ENCODE measurements at regions not wholly inside any gene's neighbourhood (a gene's known extent, or its start where the extent isn't known, plus 50 kb on each side); places are given as distances from the start of the nearest gene placed in this dataset.

DNA sequence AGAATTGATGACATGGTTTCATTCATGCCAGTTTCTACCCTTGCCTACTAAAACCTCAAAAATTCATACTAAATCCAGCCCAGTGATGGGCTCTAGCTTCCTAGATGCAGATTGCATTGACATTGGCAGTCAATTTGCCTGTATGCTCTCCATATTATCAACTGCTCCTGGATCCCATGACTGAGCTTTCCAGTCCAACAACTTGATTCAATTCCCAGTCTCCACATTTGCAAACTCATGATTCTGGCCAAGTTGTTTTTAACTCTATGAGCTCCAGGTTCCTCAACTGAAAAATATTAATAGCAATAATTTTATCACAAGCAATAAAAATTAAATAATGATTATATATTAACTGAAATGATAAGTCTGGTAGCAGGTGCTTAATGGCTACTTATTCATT is 51.0 kb upstream of the DSC1 start:
- Histone ChIP-seq H3K4me3 (no peak overlapping the region), H3K9me3 (replicated peaks) (no peaks in the 10 kb centered on the region), H3K27me3 (replicated peaks) (no peaks in the 10 kb centered on the region), H3K36me3 (no peaks in the 10 kb centered on the region), H3K27ac (no peak overlapping the region), H3K4me1 (replicated peaks) (no peaks in the 10 kb centered on the region)
- DNase-seq (ENCODE audit: low read depth in 1 of 2, low spot score in 2 of 2): no peak

DNA sequence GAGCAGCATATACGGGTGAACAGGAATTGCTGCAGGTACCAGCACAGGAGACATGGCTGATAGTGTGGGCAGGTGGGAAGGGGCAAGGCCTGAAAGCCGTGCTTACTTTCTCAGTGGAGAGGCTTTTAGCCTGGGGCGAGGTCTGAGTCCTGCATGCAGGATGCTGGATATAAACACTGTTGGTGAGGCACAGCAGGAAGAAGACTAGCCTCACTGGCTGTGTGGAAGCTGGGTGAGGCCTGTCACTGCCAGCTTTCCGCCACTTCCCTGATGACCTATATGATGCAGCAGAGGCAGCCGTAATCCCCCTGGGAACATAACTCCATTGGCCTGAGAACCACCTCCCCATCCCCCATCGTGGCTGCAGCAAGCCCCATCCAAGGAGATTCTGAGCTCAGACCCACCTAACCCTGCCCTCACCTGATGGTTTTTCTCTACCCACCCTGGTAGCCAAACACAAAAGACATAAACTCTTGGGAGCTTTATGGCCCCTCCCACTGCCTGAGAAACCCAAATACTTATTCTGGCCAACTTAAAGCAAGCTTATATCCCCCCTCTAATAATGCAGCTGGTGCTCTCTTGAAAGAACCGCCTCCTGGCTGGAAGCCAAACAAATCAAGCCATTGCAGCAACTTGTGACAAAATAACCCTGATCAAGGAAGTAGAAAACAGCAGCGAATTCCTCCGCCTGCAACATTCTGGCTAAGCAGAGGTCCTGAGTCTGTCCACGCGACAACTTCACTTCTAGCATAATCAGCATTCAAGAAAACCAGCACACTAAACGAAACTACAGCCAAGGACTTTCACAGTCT is 54.6 kb upstream of the DSC1 start:
- no peak for DNase-seq (ENCODE audit: low read depth in 1 of 2, low spot score in 2 of 2)

DNA sequence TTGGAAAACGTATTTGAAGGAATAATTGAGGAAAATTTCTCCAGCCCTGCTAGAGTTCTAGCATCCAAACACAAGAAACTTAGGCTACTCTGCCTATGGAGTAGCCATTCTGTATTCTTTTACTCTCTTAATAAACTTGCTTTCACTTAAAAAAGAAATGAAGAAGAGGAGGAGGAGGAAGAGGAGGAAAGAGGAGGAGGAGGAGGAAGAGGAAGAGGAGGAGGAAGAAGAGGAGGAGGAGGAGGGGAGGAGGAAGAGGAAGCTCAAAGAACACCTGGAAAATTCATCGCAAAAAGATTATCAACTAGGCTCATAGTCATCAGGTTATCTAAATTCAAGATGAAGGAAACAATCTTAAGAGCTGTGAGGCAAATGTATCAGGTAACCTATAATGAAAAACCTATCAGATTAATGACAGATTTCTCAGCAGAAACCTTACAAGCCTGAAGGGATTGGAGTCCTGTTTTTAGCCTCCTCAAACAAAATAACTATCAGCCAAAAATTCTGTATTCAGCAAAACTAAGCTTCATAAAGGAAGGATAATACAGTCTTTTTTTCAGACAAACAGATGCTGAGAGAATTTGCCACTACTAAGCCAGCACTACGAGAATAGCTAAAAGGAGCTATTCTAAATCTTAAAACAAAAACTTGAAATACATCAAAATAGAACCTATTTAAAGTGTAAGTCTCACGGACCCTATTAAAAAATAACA is 56.2 kb upstream of the DSC1 start:
- H3K4me1 ChIP-seq (replicated peaks): no peaks in the 10 kb centered on the region
- no peak for DNase-seq (ENCODE audit: low read depth in 1 of 2, low spot score in 2 of 2)
- H3K27me3 ChIP-seq (replicated peaks): no peaks in the 10 kb centered on the region
- H3K4me3 ChIP-seq: no peak overlapping the region
- H3K27ac ChIP-seq: no peak overlapping the region
- no peaks in the 10 kb centered on the region for H3K9me3 ChIP-seq (replicated peaks)
- H3K36me3 ChIP-seq: no peaks in the 10 kb centered on the region

More for the DNA sequence above, 54.6 kb upstream of the DSC1 start:
- Histone ChIP-seq H3K9me3 (replicated peaks) (no peaks in the 10 kb centered on the region), H3K27ac (no peak overlapping the region), H3K36me3 (no peaks in the 10 kb centered on the region), H3K4me3 (no peak overlapping the region), H3K4me1 (replicated peaks) (no peaks in the 10 kb centered on the region), H3K27me3 (replicated peaks) (no peaks in the 10 kb centered on the region)

DNA sequence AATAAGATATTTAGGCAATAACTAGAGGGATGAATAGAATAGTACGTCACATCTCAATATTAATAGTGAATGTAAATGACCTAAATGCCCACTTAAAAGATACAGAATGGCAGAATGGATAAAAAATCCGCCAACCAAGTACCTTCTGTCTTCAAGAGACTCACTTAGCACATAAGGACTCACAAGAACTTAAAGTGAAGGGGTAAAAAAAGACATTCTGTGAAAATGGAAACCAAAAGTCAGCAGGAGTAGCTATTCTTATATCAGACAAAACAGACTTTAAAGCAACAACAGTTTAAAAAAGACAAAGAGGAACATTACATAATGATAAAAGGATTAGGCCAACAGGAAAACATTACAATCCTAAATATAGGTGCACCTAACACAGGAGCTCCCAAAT is 56.7 kb upstream of the DSC1 start:
- no peaks in the 10 kb centered on the region for H3K4me1 ChIP-seq (replicated peaks)
- no peaks in the 10 kb centered on the region for H3K36me3 ChIP-seq
- no peak for DNase-seq (ENCODE audit: low read depth in 1 of 2, low spot score in 2 of 2)
- no peak overlapping the region for H3K27ac ChIP-seq
- H3K27me3 ChIP-seq (replicated peaks): no peaks in the 10 kb centered on the region
- no peak overlapping the region for H3K4me3 ChIP-seq
- no peaks in the 10 kb centered on the region for H3K9me3 ChIP-seq (replicated peaks)

DNA sequence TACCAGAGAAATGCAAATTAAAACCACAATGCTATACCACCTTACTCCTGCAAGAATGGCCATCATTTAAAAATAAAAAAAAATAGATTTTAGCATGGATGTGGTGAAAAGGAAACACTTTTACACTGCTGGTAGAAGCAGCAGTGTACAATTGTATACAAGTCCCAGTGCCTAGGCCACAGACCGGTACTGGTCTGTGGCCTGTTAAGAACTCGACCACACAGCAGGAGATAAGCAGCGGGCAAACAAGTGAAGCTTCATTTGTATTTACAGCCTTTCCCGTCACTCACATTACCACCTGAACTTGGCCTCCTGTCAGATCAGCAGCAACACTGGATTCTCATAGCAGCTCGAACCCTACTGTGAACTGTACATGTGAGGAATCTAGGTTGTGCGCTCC is 60.7 kb upstream of the DSC1 start:
- Histone ChIP-seq H3K4me1 (replicated peaks) (peaks cover 13% of the 10 kb centered on the region), H3K27ac (no peak overlapping the region), H3K9me3 (replicated peaks) (no peaks in the 10 kb centered on the region), H3K27me3 (replicated peaks) (no peaks in the 10 kb centered on the region), H3K36me3 (no peaks in the 10 kb centered on the region), H3K4me3 (no peak overlapping the region)
- DNase-seq (ENCODE audit: low read depth in 1 of 2, low spot score in 2 of 2): no peak

DNA sequence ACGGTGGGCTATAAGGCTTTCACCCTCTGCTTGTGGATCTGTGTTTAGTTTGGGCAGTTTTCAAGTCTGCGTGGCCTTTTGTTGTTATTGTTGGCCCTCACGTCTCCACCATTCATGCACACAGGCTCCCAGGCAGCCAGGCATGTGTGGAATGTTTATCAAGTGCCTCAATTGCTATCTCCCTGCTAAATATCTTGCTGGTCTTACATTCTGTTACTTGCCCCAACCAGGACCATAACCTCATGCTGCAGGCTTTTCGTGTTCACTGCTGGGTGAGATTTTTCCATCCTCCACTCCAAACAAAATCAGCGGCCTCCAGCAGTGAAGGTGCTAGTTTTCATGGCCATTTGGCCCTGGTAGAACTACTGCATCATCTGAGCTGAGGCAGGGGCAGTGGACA is 63.0 kb upstream of the DSC1 start:
- Histone ChIP-seq H3K4me1 (replicated peaks) (peaks cover 13% of the 10 kb centered on the region), H3K36me3 (no peaks in the 10 kb centered on the region), H3K27ac (peak overlapping the region; percentile 35; the same call in 1 of the 2 replicates), H3K4me3 (no peak overlapping the region), H3K27me3 (replicated peaks) (no peaks in the 10 kb centered on the region), H3K9me3 (replicated peaks) (no peaks in the 10 kb centered on the region)
- peak; percentile 65 to 72 for DNase-seq (ENCODE audit: low read depth in 1 of 2, low spot score in 2 of 2)

DNA sequence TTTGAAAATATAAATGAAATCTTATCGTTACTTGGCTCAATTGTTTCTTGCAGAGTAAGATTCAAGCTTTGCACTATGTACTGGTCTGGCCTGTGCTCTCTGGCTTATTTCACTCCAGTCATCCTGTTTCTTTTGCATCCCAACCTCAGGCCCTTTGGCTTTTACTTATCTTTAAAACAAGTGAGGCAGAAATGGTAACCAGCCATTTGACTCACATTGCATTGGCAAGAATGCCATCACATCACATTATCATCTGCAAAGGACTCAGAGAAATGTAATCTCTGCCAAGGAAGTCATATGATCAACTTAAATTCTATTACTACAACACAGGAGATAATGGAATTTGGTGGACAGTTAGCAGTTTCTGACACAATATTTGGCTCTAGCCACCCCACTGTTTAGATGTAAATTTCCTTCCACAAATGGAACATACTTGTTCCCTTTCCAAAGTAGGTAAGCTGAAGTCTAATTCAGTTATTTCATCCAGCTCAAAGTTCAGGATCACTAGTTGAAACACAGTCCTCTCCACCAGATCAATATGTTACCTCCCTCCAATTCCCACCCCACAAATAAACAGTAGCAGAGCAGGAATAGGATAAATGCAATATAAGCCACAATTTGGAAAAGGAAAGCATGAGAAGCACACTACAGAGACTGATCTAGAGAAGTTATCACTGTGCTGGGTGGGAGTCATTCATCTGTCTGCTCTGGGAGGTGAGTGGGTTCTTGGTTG is 65.0 kb upstream of the DSC1 start:
- Histone ChIP-seq H3K9me3 (replicated peaks) (no peaks in the 10 kb centered on the region), H3K27me3 (replicated peaks) (no peaks in the 10 kb centered on the region), H3K4me3 (no peak overlapping the region), H3K27ac (no peak overlapping the region), H3K36me3 (no peaks in the 10 kb centered on the region), H3K4me1 (replicated peaks) (peaks cover 13% of the 10 kb centered on the region)
- no peak for DNase-seq (ENCODE audit: low read depth in 1 of 2, low spot score in 2 of 2)

DNA sequence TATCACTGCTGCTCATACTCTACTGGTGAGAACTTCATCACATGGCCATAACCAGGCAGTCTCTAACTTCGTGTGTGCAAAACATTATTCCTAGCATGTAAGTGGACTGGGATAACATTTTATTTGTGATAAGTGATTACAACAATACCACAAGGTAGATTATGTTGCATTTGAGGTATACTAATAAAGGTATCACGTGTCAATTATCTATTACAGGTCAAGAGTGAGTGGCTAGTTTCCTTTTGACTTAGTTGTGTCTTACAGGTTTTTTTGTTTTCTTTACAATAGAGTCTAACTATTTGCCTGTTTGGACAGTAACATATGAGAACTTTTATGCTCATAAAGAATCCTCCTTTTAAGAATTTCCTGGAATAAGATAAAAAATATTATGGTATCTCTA is 67.2 kb upstream of the DSC1 start:
- H3K4me1 ChIP-seq (replicated peaks): peaks cover 13% of the 10 kb centered on the region
- H3K4me3 ChIP-seq: no peak overlapping the region
- DNase-seq (ENCODE audit: low read depth in 1 of 2, low spot score in 2 of 2): no peak
- H3K9me3 ChIP-seq (replicated peaks): no peaks in the 10 kb centered on the region
- no peaks in the 10 kb centered on the region for H3K27me3 ChIP-seq (replicated peaks)
- no peaks in the 10 kb centered on the region for H3K36me3 ChIP-seq
- no peak overlapping the region for H3K27ac ChIP-seq

DNA sequence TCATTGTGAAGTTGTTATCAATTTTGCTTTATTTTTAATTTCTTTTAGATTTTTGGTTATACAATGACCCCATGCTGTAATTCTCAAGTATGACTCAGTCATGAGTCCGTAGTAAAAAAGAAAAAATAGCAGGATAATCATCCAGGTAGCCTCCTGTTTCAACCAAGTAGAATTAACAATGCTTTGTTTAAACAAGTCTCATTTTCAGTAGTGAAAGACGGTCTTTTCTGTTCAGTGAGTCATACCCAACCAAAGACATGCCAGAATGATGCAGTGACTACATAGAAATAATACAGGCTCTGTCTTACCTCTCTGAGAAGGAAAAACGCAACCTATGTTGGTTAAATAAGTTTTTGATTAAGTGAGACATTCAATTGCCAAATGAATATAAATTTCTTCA is 67.8 kb upstream of the DSC1 start:
- Histone ChIP-seq H3K4me1 (replicated peaks) (peaks cover 9% of the 10 kb centered on the region), H3K4me3 (no peak overlapping the region), H3K27ac (no peak overlapping the region), H3K36me3 (no peaks in the 10 kb centered on the region), H3K27me3 (replicated peaks) (no peaks in the 10 kb centered on the region), H3K9me3 (replicated peaks) (no peaks in the 10 kb centered on the region)
- peak in 1 of 2 experiments; percentile 41 for DNase-seq (ENCODE audit: low read depth in 1 of 2, low spot score in 2 of 2)

DNA sequence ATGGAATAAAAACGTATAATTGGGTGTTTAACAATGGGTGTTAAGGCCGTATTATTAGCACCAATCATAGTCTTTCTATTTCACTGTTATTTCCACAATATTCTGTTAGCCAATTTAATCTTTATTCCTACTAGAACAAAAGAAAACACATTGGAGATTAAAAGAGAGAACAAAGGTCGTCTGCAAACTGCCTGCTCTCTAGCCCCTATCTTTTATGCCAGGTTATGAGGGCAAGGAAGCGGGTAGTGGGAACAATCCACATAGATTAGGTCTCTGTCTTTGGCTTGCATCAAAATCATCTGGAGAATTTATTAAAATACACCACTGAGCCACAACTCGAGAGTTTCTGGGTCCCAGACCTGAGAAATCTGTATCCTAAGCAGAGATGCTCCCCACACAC is 69.4 kb upstream of the DSC1 start:
- H3K9me3 ChIP-seq (replicated peaks): no peaks in the 10 kb centered on the region
- no peak for DNase-seq (ENCODE audit: low read depth in 1 of 2, low spot score in 2 of 2)
- no peak overlapping the region for H3K4me3 ChIP-seq
- H3K27ac ChIP-seq: no peak overlapping the region
- H3K36me3 ChIP-seq: no peaks in the 10 kb centered on the region
- H3K27me3 ChIP-seq (replicated peaks): no peaks in the 10 kb centered on the region
- H3K4me1 ChIP-seq (replicated peaks): no peaks in the 10 kb centered on the region

DNA sequence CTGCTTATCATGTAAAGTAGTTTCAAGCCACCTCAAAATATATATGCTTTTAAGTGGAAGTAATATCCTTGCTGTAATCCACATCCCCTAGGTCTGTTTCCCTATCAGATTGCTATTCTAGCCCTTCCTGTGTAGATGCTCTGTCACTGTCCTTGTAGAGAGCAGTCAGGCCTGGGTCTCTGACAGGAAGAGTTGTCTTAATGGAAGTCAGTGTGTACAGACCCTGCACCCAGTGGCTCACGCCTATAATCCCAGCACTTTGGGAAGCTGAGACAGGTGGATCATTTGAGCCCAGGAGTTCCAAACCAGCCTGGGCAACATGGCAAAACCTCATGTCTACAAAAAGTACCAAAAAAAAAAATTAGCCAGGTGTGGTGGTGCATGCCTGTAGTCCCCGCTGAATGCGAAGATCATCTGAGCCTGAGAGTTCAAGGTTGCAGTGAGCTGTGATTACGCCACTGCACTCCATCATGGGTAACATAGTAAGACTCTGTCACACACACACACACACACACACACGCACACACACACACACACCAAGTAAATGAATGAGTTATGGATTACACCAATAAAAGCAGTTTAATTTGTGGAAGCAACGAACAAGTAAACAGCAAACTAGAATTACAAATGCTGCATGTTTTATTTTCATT is 70.2 kb upstream of the DSC1 start:
- no peaks in the 10 kb centered on the region for H3K27me3 ChIP-seq (replicated peaks)
- H3K4me1 ChIP-seq (replicated peaks): no peaks in the 10 kb centered on the region
- DNase-seq (ENCODE audit: low read depth in 1 of 2, low spot score in 2 of 2): no peak
- H3K4me3 ChIP-seq: no peak overlapping the region
- no peak overlapping the region for H3K27ac ChIP-seq
- no peaks in the 10 kb centered on the region for H3K9me3 ChIP-seq (replicated peaks)
- no peaks in the 10 kb centered on the region for H3K36me3 ChIP-seq

DNA sequence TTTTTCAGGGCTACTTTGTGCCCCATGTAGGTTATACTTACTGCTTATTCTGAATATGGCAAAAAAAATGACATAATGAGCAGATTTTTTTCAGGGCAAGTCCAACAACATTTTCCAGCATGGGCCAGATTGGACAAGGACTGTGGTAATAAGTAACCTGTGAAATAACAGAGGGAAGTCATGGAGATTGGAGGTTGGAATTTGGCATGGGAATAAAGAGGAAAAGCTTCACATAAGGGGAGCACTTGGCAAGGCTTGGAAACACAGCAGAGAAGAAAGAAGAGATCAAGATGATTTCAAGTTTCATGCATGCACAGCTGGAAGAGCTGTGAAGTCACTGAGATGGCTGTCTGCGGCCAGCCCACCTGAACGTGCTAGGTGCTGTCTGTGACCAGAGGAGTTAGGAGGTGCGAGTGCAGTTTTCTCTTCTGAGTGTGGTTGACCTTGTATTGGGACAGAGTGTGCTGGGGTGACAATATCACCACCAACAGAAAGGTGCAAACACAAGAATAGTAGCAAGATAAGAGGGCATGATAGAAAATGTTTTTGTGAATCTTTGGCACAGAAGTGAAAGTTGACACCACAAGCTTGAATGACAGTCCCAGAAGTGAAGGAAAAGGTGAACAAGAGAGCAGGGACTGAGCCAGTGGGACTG is 71.1 kb upstream of the DSC1 start:
- no peak for DNase-seq (ENCODE audit: low read depth in 1 of 2, low spot score in 2 of 2)
- H3K36me3 ChIP-seq: no peaks in the 10 kb centered on the region
- H3K27me3 ChIP-seq (replicated peaks): no peaks in the 10 kb centered on the region
- no peaks in the 10 kb centered on the region for H3K9me3 ChIP-seq (replicated peaks)
- no peak overlapping the region for H3K4me3 ChIP-seq
- no peak overlapping the region for H3K27ac ChIP-seq
- H3K4me1 ChIP-seq (replicated peaks): no peaks in the 10 kb centered on the region

DNA sequence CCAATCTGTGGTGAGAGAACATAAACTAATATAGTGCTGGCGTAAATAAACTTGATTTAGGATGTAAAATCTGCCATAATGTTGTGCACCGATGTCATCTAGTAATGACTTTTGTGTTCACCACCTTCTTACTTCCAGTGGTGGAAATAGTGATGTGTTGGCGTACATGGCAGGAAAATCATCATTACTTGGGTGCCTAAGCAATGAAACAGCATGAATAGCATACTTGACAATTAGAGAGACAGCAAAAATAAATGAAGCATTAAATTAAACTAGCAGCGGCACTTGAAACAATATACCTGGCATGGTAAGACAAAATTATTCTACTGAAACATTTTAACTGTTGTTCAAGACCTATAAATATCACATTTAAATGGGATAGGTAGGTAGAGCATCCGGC is 73.2 kb upstream of the DSC1 start:
- H3K36me3 ChIP-seq: no peaks in the 10 kb centered on the region
- no peak overlapping the region for H3K4me3 ChIP-seq
- no peaks in the 10 kb centered on the region for H3K4me1 ChIP-seq (replicated peaks)
- no peaks in the 10 kb centered on the region for H3K9me3 ChIP-seq (replicated peaks)
- no peak overlapping the region for H3K27ac ChIP-seq
- H3K27me3 ChIP-seq (replicated peaks): no peaks in the 10 kb centered on the region
- DNase-seq (ENCODE audit: low read depth in 1 of 2, low spot score in 2 of 2): no peak
